ENCODE measurements at regions not wholly inside any gene's neighbourhood (a gene's known extent, or its start where the extent isn't known, plus 50 kb on each side); places are given as distances from the start of the nearest gene placed in this dataset.

GRCh38 chr1:209425959-209426358 lies 157.6 kb upstream of the CAMK1G start:
- TF ChIP-seq CTCF (IDR thresholded peaks at IDR 0.05; ENCODE audit: unreplicated experiment): no peak
- DNase-seq (ENCODE audit: low spot score, unreplicated experiment): no peak
- Mint-ChIP-seq H3K4me1 (ENCODE audit: low read depth) (peaks cover 37% of the 10 kb centered on the region), H3K27ac (no peak overlapping the region), H3K9me3 (ENCODE audit: low read depth) (no peaks in the 10 kb centered on the region), H3K27me3 (no peaks in the 10 kb centered on the region), H3K36me3 (ENCODE audit: insufficient read depth) (no peaks in the 10 kb centered on the region), H3K4me3 (ENCODE audit: low read depth) (no peak overlapping the region)

GRCh38 chr1:209427277-209427676 lies 156.2 kb upstream of the CAMK1G start:
- no peaks in the 10 kb centered on the region for H3K27me3 Mint-ChIP-seq
- H3K9me3 Mint-ChIP-seq (ENCODE audit: low read depth): no peaks in the 10 kb centered on the region
- H3K36me3 Mint-ChIP-seq (ENCODE audit: insufficient read depth): no peaks in the 10 kb centered on the region
- peak overlapping the region; percentile 8 for H3K4me3 Mint-ChIP-seq (ENCODE audit: low read depth)
- no peak for TF ChIP-seq CTCF (IDR thresholded peaks at IDR 0.05; ENCODE audit: unreplicated experiment)
- DNase-seq (ENCODE audit: low spot score, unreplicated experiment): no peak
- no peak overlapping the region for H3K27ac Mint-ChIP-seq
- H3K4me1 Mint-ChIP-seq (ENCODE audit: low read depth): peaks cover 35% of the 10 kb centered on the region

DNA sequence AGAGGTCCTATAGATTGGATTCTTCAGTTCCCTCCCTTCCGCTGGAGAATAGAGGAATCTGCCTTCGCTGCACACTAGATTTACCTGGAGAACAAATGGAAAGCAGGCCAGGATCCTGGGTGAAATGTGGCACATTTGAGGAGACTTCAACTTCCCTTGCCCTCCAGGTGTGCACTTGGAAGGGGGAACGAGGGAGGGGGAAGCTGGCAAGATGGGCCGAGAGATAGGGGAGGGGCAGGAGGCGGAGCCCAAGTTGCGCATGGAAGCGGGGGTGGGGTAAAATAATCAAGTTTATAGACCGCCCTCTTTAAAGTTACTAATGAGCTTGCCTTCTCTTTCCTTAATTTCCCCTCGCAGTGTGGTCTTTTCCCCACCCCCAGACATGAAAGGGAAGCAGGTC lies 155.7 kb upstream of the CAMK1G start:
- DNase-seq (ENCODE audit: low spot score, unreplicated experiment): no peak
- peak overlapping the region; percentile 94 for H3K27ac Mint-ChIP-seq
- TF ChIP-seq CTCF (IDR thresholded peaks at IDR 0.05; ENCODE audit: unreplicated experiment): no peak
- H3K27me3 Mint-ChIP-seq: no peaks in the 10 kb centered on the region
- H3K4me3 Mint-ChIP-seq (ENCODE audit: low read depth): peak overlapping the region; percentile 72
- H3K4me1 Mint-ChIP-seq (ENCODE audit: low read depth): peaks cover 36% of the 10 kb centered on the region
- H3K9me3 Mint-ChIP-seq (ENCODE audit: low read depth): no peaks in the 10 kb centered on the region
- no peaks in the 10 kb centered on the region for H3K36me3 Mint-ChIP-seq (ENCODE audit: insufficient read depth)

GRCh38 chr1:209428241-209428921 lies 155.1 kb upstream of the CAMK1G start:
- Mint-ChIP-seq H3K27me3 (no peaks in the 10 kb centered on the region), H3K9me3 (ENCODE audit: low read depth) (no peaks in the 10 kb centered on the region), H3K27ac (peak overlapping the region; percentile 94), H3K4me1 (ENCODE audit: low read depth) (peaks cover 42% of the 10 kb centered on the region), H3K36me3 (ENCODE audit: insufficient read depth) (no peaks in the 10 kb centered on the region), H3K4me3 (ENCODE audit: low read depth) (peak overlapping the region; percentile 72)
- no peak for TF ChIP-seq CTCF (IDR thresholded peaks at IDR 0.05; ENCODE audit: unreplicated experiment)
- no peak for DNase-seq (ENCODE audit: low spot score, unreplicated experiment)

DNA sequence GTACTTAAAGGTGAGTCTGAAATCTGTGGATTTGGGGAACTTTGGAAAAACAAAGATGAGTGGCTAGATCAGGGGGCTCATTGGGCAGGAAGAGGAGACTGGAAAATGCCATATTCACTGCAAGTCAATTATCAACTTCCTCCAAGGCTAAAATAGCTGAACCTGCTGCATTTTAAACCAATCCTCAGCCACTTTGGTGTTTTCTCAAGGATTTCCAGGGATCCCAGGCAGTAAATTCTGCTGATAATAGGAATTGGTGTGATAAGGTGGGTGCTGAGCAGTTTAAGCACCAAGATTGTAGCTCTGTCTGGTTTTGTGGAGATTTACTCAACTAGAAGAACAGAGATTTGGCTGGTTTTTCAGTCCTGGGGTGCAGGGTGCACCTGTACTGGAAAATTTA lies 153.9 kb upstream of the CAMK1G start:
- Mint-ChIP-seq H3K27me3 (no peaks in the 10 kb centered on the region), H3K4me3 (ENCODE audit: low read depth) (peak overlapping the region; percentile 72), H3K36me3 (ENCODE audit: insufficient read depth) (no peaks in the 10 kb centered on the region), H3K27ac (peak overlapping the region; percentile 87), H3K9me3 (ENCODE audit: low read depth) (no peaks in the 10 kb centered on the region), H3K4me1 (ENCODE audit: low read depth) (peaks cover 51% of the 10 kb centered on the region)
- no peak for DNase-seq (ENCODE audit: low spot score, unreplicated experiment)
- no peak for TF ChIP-seq CTCF (IDR thresholded peaks at IDR 0.05; ENCODE audit: unreplicated experiment)
